H9 (cell line): ENCODE measurements at regions not wholly inside any gene's neighbourhood (a gene's known extent, or its start where the extent isn't known, plus 50 kb on each side); places are given as distances from the start of the nearest gene placed in this dataset.

Experiments
- DNase-seq: peaks from one replicate; pipeline ENCODE4 v3.0.0-alpha.2; 2017
- H2AFZ ChIP-seq: one replicate; pipeline ENCODE4 v1.6.1; 2013; ENCODE audit warnings: mild to moderate bottlenecking, low read length, control low read depth, moderate library complexity
- H2AK5ac ChIP-seq: 2 replicates; pipeline ENCODE4 v1.6.1; 2013; ENCODE audit warnings: low read length, control low read depth, mixed read lengths; ENCODE audit not compliant: insufficient read length
- H2BK120ac ChIP-seq: one replicate; pipeline ENCODE4 v1.6.1; 2013; ENCODE audit warnings: low read depth, mild to moderate bottlenecking, low read length, control low read depth, inconsistent platforms; ENCODE audit not compliant: poor library complexity, severe bottlenecking
- H2BK12ac ChIP-seq: 2 replicates; pipeline ENCODE4 v1.6.1; 2013; ENCODE audit warnings: low read length, control low read depth, mixed read lengths, low read depth; ENCODE audit not compliant: insufficient read length
- H2BK15ac ChIP-seq: 2 replicates; pipeline ENCODE4 v1.6.1; 2013; ENCODE audit warnings: low read depth, low read length, control low read depth
- H2BK20ac ChIP-seq: one replicate; pipeline ENCODE4 v1.6.1; 2013; ENCODE audit warnings: low read depth, mild to moderate bottlenecking, low read length, control low read depth, inconsistent platforms; ENCODE audit not compliant: poor library complexity, severe bottlenecking
- H2BK5ac ChIP-seq: 2 replicates; pipeline ENCODE4 v1.6.1; 2013; ENCODE audit warnings: low read length, control low read depth, mixed read lengths; ENCODE audit not compliant: insufficient read length
- H3K14ac ChIP-seq: 2 replicates; pipeline ENCODE4 v1.6.1; 2013; ENCODE audit warnings: low read length, control low read depth; ENCODE audit not compliant: insufficient read depth
- H3K18ac ChIP-seq: 2 replicates; pipeline ENCODE4 v1.6.1; 2013; ENCODE audit warnings: low read depth, mild to moderate bottlenecking, mixed read lengths, low read length, control low read depth; ENCODE audit not compliant: insufficient read length
- H3K23ac ChIP-seq: 2 replicates; pipeline ENCODE4 v1.6.1; 2013; ENCODE audit warnings: low read length, control low read depth, mixed read lengths, low read depth; ENCODE audit not compliant: insufficient read length
- H3K23me2 ChIP-seq: 2 replicates; pipeline ENCODE4 v1.6.1; 2013; ENCODE audit warnings: low read depth, mild to moderate bottlenecking, mixed read lengths, low read length, control low read depth; ENCODE audit not compliant: insufficient read length, poor library complexity, severe bottlenecking
- H3K27ac ChIP-seq: 2 replicates; pipeline ENCODE4 v1.5.1; 2013; ENCODE audit warnings: low read length, control low read depth, mixed read lengths, low read depth; ENCODE audit not compliant: insufficient read length
- H3K27me3 ChIP-seq: 2 replicates; pipeline ENCODE4 v1.6.1; 2013; ENCODE audit warnings: low read length, control low read depth, inconsistent platforms; ENCODE audit not compliant: insufficient read depth
- H3K4ac ChIP-seq: 2 replicates; pipeline ENCODE4 v1.6.1; 2013; ENCODE audit warnings: low read depth, mild to moderate bottlenecking, control low read depth, inconsistent platforms, low read length, moderate library complexity
- H3K4me1 ChIP-seq: 2 replicates; pipeline ENCODE4 v1.6.1; 2013; ENCODE audit warnings: low read length, control low read depth, inconsistent platforms; ENCODE audit not compliant: insufficient read depth
- H3K4me2 ChIP-seq: 2 replicates; pipeline ENCODE4 v1.6.1; 2013; ENCODE audit warnings: low read length, control low read depth, mixed read lengths; ENCODE audit not compliant: insufficient read length, insufficient read depth
- H3K56ac ChIP-seq: 2 replicates; pipeline ENCODE4 v1.6.1; 2013; ENCODE audit warnings: low read depth, mild to moderate bottlenecking, mixed read lengths, low read length, control low read depth; ENCODE audit not compliant: insufficient read length
- H3K79me1 ChIP-seq: 2 replicates; pipeline ENCODE4 v1.6.1; 2013; ENCODE audit warnings: low read depth, mild to moderate bottlenecking, moderate library complexity, low read length, control low read depth, inconsistent platforms; ENCODE audit not compliant: insufficient read depth, poor library complexity, severe bottlenecking
- H3K79me2 ChIP-seq: 2 replicates; pipeline ENCODE4 v1.6.1; 2013; ENCODE audit warnings: low read length, control low read depth, inconsistent platforms; ENCODE audit not compliant: insufficient read depth
- H3K9ac ChIP-seq: 2 replicates; pipeline ENCODE4 v1.6.1; 2013; ENCODE audit warnings: low read length, control low read depth, mixed read lengths; ENCODE audit not compliant: insufficient read length; ENCODE audit errors: extremely low read depth
- H3K9me3 ChIP-seq: one replicate; pipeline ENCODE4 v1.6.1; 2013; ENCODE audit warnings: low read depth, low read length, inconsistent platforms; ENCODE audit not compliant: control insufficient read depth
- H3T11ph ChIP-seq: one replicate; pipeline ENCODE4 v1.6.1; 2013; ENCODE audit warnings: mild to moderate bottlenecking, low read length, control low read depth, inconsistent platforms
- H4K20me1 ChIP-seq: one replicate; pipeline ENCODE4 v1.6.1; 2013; ENCODE audit not compliant: control insufficient read depth, insufficient read length, insufficient read depth
- H4K5ac ChIP-seq: 2 replicates; pipeline ENCODE4 v1.6.1; 2013; ENCODE audit warnings: low read depth, mild to moderate bottlenecking, mixed read lengths, low read length, control low read depth; ENCODE audit not compliant: insufficient read length
- H4K8ac ChIP-seq: replicated peaks from 2 replicates; pipeline ENCODE4 v1.6.1; 2013; ENCODE audit warnings: low read length, control low read depth, mixed read lengths, low read depth; ENCODE audit not compliant: insufficient read length
- H4K91ac ChIP-seq: 2 replicates; pipeline ENCODE4 v1.6.1; 2013; ENCODE audit warnings: low read depth, mild to moderate bottlenecking, moderate library complexity, mixed read lengths, low read length, control low read depth; ENCODE audit not compliant: insufficient read length
- H3K27ac Mint-ChIP-seq, 3 experiments: 2 replicates in 2 of 3; 3 replicates in 1 of 3; pipeline ENCODE4 v1.8.0; 2020 to 2021; ENCODE audit warnings: mixed read lengths in 3 of 3, mild to moderate bottlenecking in 1 of 3, moderate library complexity in 1 of 3
- H3K27me3 Mint-ChIP-seq: 2 replicates; pipeline ENCODE4 v1.8.0; 2021; ENCODE audit warnings: low read depth, mild to moderate bottlenecking, moderate library complexity, mixed read lengths
- H3K36me3 Mint-ChIP-seq, 3 experiments: 2 replicates in 2 of 3; 3 replicates in 1 of 3; pipeline ENCODE4 v1.8.0; 2020 to 2021; ENCODE audit warnings: low read depth in 3 of 3, mixed read lengths in 3 of 3; ENCODE audit not compliant: insufficient read depth in 1 of 3
- H3K4me1 Mint-ChIP-seq, 2 experiments: 2 replicates each; pipeline ENCODE4 v1.8.0; 2020; ENCODE audit warnings: mixed read lengths in 2 of 2
- H3K4me3 Mint-ChIP-seq, 2 experiments: 2 replicates in 1 of 2; 3 replicates in 1 of 2; pipeline ENCODE4 v1.8.0; 2020 to 2021; ENCODE audit warnings: mild to moderate bottlenecking in 2 of 2, mixed read lengths in 2 of 2, moderate library complexity in 1 of 2
- H3K9me3 Mint-ChIP-seq, 2 experiments: 2 replicates in 1 of 2; 3 replicates in 1 of 2; pipeline ENCODE4 v1.8.0; 2020; ENCODE audit warnings: mild to moderate bottlenecking in 2 of 2, mixed read lengths in 2 of 2, moderate library complexity in 1 of 2
- WGBS: extraction: QIAGEN DNeasy Blood & Tissue Kit; methylation state at CpG from one replicate; pipeline ENCODE4 v1.1.7; 2013; ENCODE audit warnings: missing lambda C conversion rate, low lambda C conversion rate, mixed read lengths; ENCODE audit not compliant: insufficient read length; ENCODE audit errors: extremely low coverage; 5-methylcytosine and 5-hydroxymethylcytosine counted together
- TF ChIP-seq, protein P1 (sequence below): fragments of 200-600 bp; sonication (generic); conservative IDR thresholded peaks from 3 replicates; pipeline ENCODE4 v1.8.0; 2021; ENCODE audit warnings: antibody characterized with exemption, mild to moderate bottlenecking

- peaks cover 0 to 2% of the 10 kb centered on the region in 2 experiments; a peak in 1 of 5 replicates for H3K9me3 Mint-ChIP-seq
- Histone ChIP-seq H3K4me2 (no peak overlapping the region), H3K9ac (no peak overlapping the region), H3K4ac (no peak overlapping the region), H2BK20ac (no peak overlapping the region), H2BK15ac (no peak overlapping the region), H3T11ph (no peak overlapping the region), H3K27ac (no peak overlapping the region), H3K9me3 (no peaks in the 10 kb centered on the region), H4K5ac (no peak overlapping the region), H3K79me1 (no peaks in the 10 kb centered on the region), H3K79me2 (no peaks in the 10 kb centered on the region), H3K27me3 (no peaks in the 10 kb centered on the region), H3K14ac (no peak overlapping the region), H3K23me2 (no peaks in the 10 kb centered on the region), H4K8ac (no peak overlapping the region), H3K18ac (no peak overlapping the region), H3K23ac (no peak overlapping the region), H2BK120ac (no peak overlapping the region), H3K4me1 (no peaks in the 10 kb centered on the region), H3K56ac (no peak overlapping the region), H2AFZ (no peak overlapping the region), H2BK12ac (no peak overlapping the region), H4K20me1 (no peaks in the 10 kb centered on the region), H2BK5ac (no peak overlapping the region), H4K91ac (no peak overlapping the region), H2AK5ac (no peak overlapping the region)
- WGBS, result no CpG with 5 or more reads among the region's 6 CpGs
- peaks cover 13 to 14% of the 10 kb centered on the region in 2 experiments for H3K4me1 Mint-ChIP-seq
- H3K27me3 Mint-ChIP-seq, result peaks cover 2% of the 10 kb centered on the region
- no peak overlapping the region for H3K27ac Mint-ChIP-seq
- H3K36me3 Mint-ChIP-seq, result no peaks in the 10 kb centered on the region
- DNase-seq, result no peak
- TF ChIP-seq, protein P1, sequence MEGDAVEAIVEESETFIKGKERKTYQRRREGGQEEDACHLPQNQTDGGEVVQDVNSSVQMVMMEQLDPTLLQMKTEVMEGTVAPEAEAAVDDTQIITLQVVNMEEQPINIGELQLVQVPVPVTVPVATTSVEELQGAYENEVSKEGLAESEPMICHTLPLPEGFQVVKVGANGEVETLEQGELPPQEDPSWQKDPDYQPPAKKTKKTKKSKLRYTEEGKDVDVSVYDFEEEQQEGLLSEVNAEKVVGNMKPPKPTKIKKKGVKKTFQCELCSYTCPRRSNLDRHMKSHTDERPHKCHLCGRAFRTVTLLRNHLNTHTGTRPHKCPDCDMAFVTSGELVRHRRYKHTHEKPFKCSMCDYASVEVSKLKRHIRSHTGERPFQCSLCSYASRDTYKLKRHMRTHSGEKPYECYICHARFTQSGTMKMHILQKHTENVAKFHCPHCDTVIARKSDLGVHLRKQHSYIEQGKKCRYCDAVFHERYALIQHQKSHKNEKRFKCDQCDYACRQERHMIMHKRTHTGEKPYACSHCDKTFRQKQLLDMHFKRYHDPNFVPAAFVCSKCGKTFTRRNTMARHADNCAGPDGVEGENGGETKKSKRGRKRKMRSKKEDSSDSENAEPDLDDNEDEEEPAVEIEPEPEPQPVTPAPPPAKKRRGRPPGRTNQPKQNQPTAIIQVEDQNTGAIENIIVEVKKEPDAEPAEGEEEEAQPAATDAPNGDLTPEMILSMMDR, result no peak
- no peak overlapping the region for H3K4me3 Mint-ChIP-seq
Measured at GRCh38 chr10:129090165-129090564, 376.9 kb upstream of the MGMT start.
